ENCODE measurements at regions not wholly inside any gene's neighbourhood (a gene's known extent, or its start where the extent isn't known, plus 50 kb on each side); places are given as distances from the start of the nearest gene placed in this dataset.

GRCh38 chr2:146984014-146984413, 860.8 kb upstream of the ACVR2A start:
- TF ChIP-seq POLR2A (IDR thresholded peaks at IDR 0.05): no peak
- TF ChIP-seq CTCF (IDR thresholded peaks at IDR 0.05): no peak
- TF ChIP-seq POLR2AphosphoS5 (IDR thresholded peaks at IDR 0.05): no peak
- no peak for TF ChIP-seq EP300 (IDR thresholded peaks at IDR 0.05)
